ENCODE measurements at regions not wholly inside any gene's neighbourhood (a gene's known extent, or its start where the extent isn't known, plus 50 kb on each side); places are given as distances from the start of the nearest gene placed in this dataset.

DNA sequence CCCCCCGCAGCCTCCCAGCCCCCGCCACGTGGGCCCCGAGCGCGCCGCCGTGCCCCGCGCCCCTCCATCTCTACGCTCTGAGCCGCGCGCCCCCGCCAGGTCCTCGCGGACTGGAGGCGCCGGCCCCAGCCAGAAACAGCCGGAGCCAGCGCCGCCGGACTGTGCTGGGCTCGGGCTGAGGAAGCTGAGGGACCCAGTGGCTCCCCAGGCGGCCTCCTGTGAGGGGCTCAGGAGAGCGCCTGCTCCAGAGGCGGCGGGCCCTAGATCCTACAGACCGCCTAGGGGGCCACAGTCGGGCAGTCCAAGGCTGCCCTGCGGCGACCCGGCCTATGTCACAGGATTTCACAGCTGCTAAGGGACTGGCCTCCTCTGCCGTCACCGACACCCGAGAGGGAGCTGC, 82.1 kb downstream of the NENF start:
- TF ChIP-seq CTCF (IDR thresholded peaks at IDR 0.05), result no peak
- TF ChIP-seq EZH2 (IDR thresholded peaks at IDR 0.05; ENCODE audit: borderline replicate concordance, insufficient read depth, low read depth, low read length, poor library complexity, severe bottlenecking), result no peak
